KMS-11 (cell line): ENCODE measurements at regions not wholly inside any gene's neighbourhood (a gene's known extent, or its start where the extent isn't known, plus 50 kb on each side); places are given as distances from the start of the nearest gene placed in this dataset.
A peak's percentile ranks its signal among the peaks of the same experiment; 100 is the strongest.

Experiments
- H2AFZ ChIP-seq: fragments of 200-600 bp; sonication (generic); 2 replicates; pipeline ENCODE4 v1.6.1; 2016; ENCODE audit warnings: antibody characterized with exemption, mixed run types, low read depth
- H3K27ac ChIP-seq: fragments of 200-600 bp; sonication (generic); 2 replicates; pipeline ENCODE4 v1.6.1; 2016; ENCODE audit warnings: mild to moderate bottlenecking, mixed run types
- H3K27me3 ChIP-seq: fragments of 200-600 bp; sonication (generic); 2 replicates; pipeline ENCODE4 v1.6.1; 2017; ENCODE audit warnings: mild to moderate bottlenecking, low read depth, mixed run types, moderate library complexity; ENCODE audit not compliant: insufficient read depth
- H3K36me3 ChIP-seq: fragments of 200-600 bp; sonication (generic); 2 replicates; pipeline ENCODE4 v1.6.1; 2017; ENCODE audit warnings: mild to moderate bottlenecking, mixed run types; ENCODE audit not compliant: insufficient read depth
- H3K4me1 ChIP-seq: fragments of 200-600 bp; sonication (generic); 2 replicates; pipeline ENCODE4 v1.6.1; 2016; ENCODE audit warnings: mild to moderate bottlenecking, low read depth, mixed run types; ENCODE audit not compliant: poor library complexity, severe bottlenecking
- H3K4me2 ChIP-seq: fragments of 200-600 bp; sonication (generic); 2 replicates; pipeline ENCODE4 v1.7.0; 2016; ENCODE audit warnings: mild to moderate bottlenecking, mixed run types
- H3K4me3 ChIP-seq: fragments of 200-600 bp; sonication (generic); IDR thresholded peaks from 2 replicates; pipeline ENCODE4 v1.6.1; 2017; ENCODE audit warnings: low read depth, low read length, mixed read lengths; ENCODE audit not compliant: insufficient read depth
- H3K79me2 ChIP-seq: fragments of 200-600 bp; sonication (generic); 2 replicates; pipeline ENCODE4 v1.6.1; 2016; ENCODE audit warnings: low read depth, mixed run types; ENCODE audit not compliant: insufficient read depth
- H3K9ac ChIP-seq: fragments of 200-600 bp; sonication (generic); 2 replicates; pipeline ENCODE4 v1.6.1; 2016; ENCODE audit warnings: mild to moderate bottlenecking, mixed run types
- H4K20me1 ChIP-seq: fragments of 200-600 bp; sonication (generic); 2 replicates; pipeline ENCODE4 v1.6.1; 2016; ENCODE audit warnings: mild to moderate bottlenecking, mixed run types; ENCODE audit not compliant: insufficient read depth
- CTCF ChIP-seq: fragments of 200-600 bp; sonication (generic); conservative IDR thresholded peaks from 2 replicates; pipeline ENCODE4 v1.6.1; 2017; ENCODE audit warnings: low read depth, mild to moderate bottlenecking, antibody characterized with exemption, low read length, moderate library complexity, mixed read lengths

- Histone ChIP-seq H3K4me3 (no peak overlapping the region), H3K36me3 (no peaks in the 10 kb centered on the region), H2AFZ (no peak overlapping the region), H3K9ac (no peak overlapping the region), H4K20me1 (no peaks in the 10 kb centered on the region), H3K4me1 (peaks cover 39% of the 10 kb centered on the region), H3K4me2 (peak overlapping the region; percentile 83), H3K79me2 (no peaks in the 10 kb centered on the region), H3K27ac (peak overlapping the region; percentile 77), H3K27me3 (no peaks in the 10 kb centered on the region)
- TF ChIP-seq CTCF: no peak
Measured at GRCh38 chr9:24351973-24352372, 193.7 kb downstream of the IZUMO3 start.

- Histone ChIP-seq H4K20me1 (no peaks in the 10 kb centered on the region), H3K4me1 (peaks cover 39% of the 10 kb centered on the region), H2AFZ (no peak overlapping the region), H3K9ac (no peak overlapping the region), H3K27me3 (no peaks in the 10 kb centered on the region), H3K4me3 (no peak overlapping the region), H3K79me2 (no peaks in the 10 kb centered on the region), H3K4me2 (peak overlapping the region; percentile 83), H3K27ac (peak overlapping the region; percentile 77), H3K36me3 (no peaks in the 10 kb centered on the region)
- TF ChIP-seq CTCF: no peak
Measured at GRCh38 chr9:24351258-24351657, 194.4 kb downstream of the IZUMO3 start.

GRCh38 chr9:24342457-24342856 is 203.2 kb downstream of the IZUMO3 start:
- Histone ChIP-seq H3K4me2 (peak overlapping the region; percentile 83), H3K27me3 (no peaks in the 10 kb centered on the region), H2AFZ (no peak overlapping the region), H3K79me2 (no peaks in the 10 kb centered on the region), H4K20me1 (no peaks in the 10 kb centered on the region), H3K36me3 (no peaks in the 10 kb centered on the region), H3K9ac (no peak overlapping the region), H3K4me3 (no peak overlapping the region), H3K27ac (peak overlapping the region; percentile 60; the same call in 1 of the 2 replicates), H3K4me1 (peaks cover 31% of the 10 kb centered on the region)
- TF ChIP-seq CTCF: no peak

- H3K9ac ChIP-seq: no peak overlapping the region
- no peaks in the 10 kb centered on the region for H3K27me3 ChIP-seq
- no peaks in the 10 kb centered on the region for H3K79me2 ChIP-seq
- no peaks in the 10 kb centered on the region for H3K36me3 ChIP-seq
- TF ChIP-seq CTCF: no peak
- H3K27ac ChIP-seq: no peak overlapping the region
- no peak overlapping the region for H2AFZ ChIP-seq
- no peaks in the 10 kb centered on the region for H3K4me1 ChIP-seq
- H3K4me2 ChIP-seq: no peak overlapping the region
- no peak overlapping the region for H3K4me3 ChIP-seq
- H4K20me1 ChIP-seq: no peaks in the 10 kb centered on the region
Measured at GRCh38 chr9:24333629-24334028, 212.1 kb downstream of the IZUMO3 start.
